SH-SY5Y (cell line): ENCODE measurements at regions not wholly inside any gene's neighbourhood (a gene's known extent, or its start where the extent isn't known, plus 50 kb on each side); places are given as distances from the start of the nearest gene placed in this dataset.

Experiments used
- GATA2 ChIP-seq: IDR thresholded peaks from 2 replicates; pipeline ENCODE4 v1.6.1; 2011; ENCODE audit warnings: mild to moderate bottlenecking, low read depth, low read length
- GATA3 ChIP-seq: IDR thresholded peaks from 2 replicates; pipeline ENCODE4 v1.6.1; 2011; ENCODE audit warnings: low read depth, mild to moderate bottlenecking, low read length, moderate library complexity

- TF ChIP-seq GATA2 (no peak), GATA3 (no peak)
Measured at GRCh38 chr2:184169366-184169765, 429.0 kb upstream of the ZNF804A start.
